ENCODE measurements at regions not wholly inside any gene's neighbourhood (a gene's known extent, or its start where the extent isn't known, plus 50 kb on each side); places are given as distances from the start of the nearest gene placed in this dataset.

- H3K36me3 ChIP-seq (replicated peaks in 1 of 2; ENCODE audit: control insufficient read depth in 1 of 2, insufficient read depth in 2 of 2, low read length in 2 of 2) = no peaks in the 10 kb centered on the region
- WGBS (ENCODE audit: insufficient coverage) = 86% methylated on average over 1 of the region's 6 CpGs
- H3K27ac ChIP-seq (ENCODE audit: low read depth in 1 of 2, low read length in 2 of 2) = no peak overlapping the region
- H3K36me3 Mint-ChIP-seq = peaks cover 4 to 5% of the 10 kb centered on the region in 2 donors
- H3K27me3 ChIP-seq (ENCODE audit: control insufficient read depth in 2 of 2, insufficient read depth in 2 of 2, low read length in 2 of 2) = no peaks in the 10 kb centered on the region
- H3K9ac ChIP-seq (ENCODE audit: insufficient read depth, low read length, poor library complexity, severe bottlenecking) = no peak overlapping the region
- H2AFZ ChIP-seq (ENCODE audit: insufficient read depth, low read depth, low read length, poor library complexity, severe bottlenecking) = no peak overlapping the region
- no peak for TF ChIP-seq CTCF (IDR thresholded peaks at IDR 0.05)
- no peak overlapping the region for H3K4me3 Mint-ChIP-seq
- H3K27ac Mint-ChIP-seq = peak overlapping the region in 3 of 7 donors; percentile 64 to 86 (median 65)
- H3K4me2 ChIP-seq (replicated peaks; ENCODE audit: extremely low read depth, low read length, poor library complexity, severe bottlenecking) = no peak overlapping the region
- DNase-seq = no peak
- no peak overlapping the region for H3K4me3 ChIP-seq (replicated peaks in 1 of 3; ENCODE audit: low read depth in 2 of 3, low read length in 3 of 3)
- peaks cover 0 to 3% (median 0%) of the 10 kb centered on the region in 3 donors for H3K27me3 Mint-ChIP-seq (ENCODE audit: low read depth in 3 of 3)
- H3K4me1 ChIP-seq (ENCODE audit: control insufficient read depth in 1 of 2, insufficient read depth in 2 of 2, low read length in 2 of 2) = peaks cover 52 to 57% of the 10 kb centered on the region in 2 donors
- H3K4me1 Mint-ChIP-seq = peaks cover 63% of the 10 kb centered on the region
- H3K79me2 ChIP-seq (ENCODE audit: insufficient read depth, low read length) = no peaks in the 10 kb centered on the region
- no peaks in the 10 kb centered on the region for H3K9me3 ChIP-seq (replicated peaks in 1 of 2; ENCODE audit: control insufficient read depth in 1 of 2, insufficient read depth in 1 of 2, low read length in 2 of 2)
- H3K9me3 Mint-ChIP-seq = peaks cover 0 to 4% (median 0%) of the 10 kb centered on the region in 7 donors
- no peaks in the 10 kb centered on the region for H4K20me1 ChIP-seq (ENCODE audit: insufficient read depth, low read length)
- intact Hi-C loops (cut with micrococcal nuclease) = no loop called here
These were observed 256.8 kb downstream of the TOMM20 start for GRCh38 chr1:234871710-234872271.

- Histone ChIP-seq H4K20me1 (ENCODE audit: insufficient read depth, low read length) (no peaks in the 10 kb centered on the region), H3K4me1 (ENCODE audit: control insufficient read depth in 1 of 2, insufficient read depth in 2 of 2, low read length in 2 of 2) (peaks cover 52 to 57% of the 10 kb centered on the region in 2 donors), H3K27me3 (ENCODE audit: control insufficient read depth in 2 of 2, insufficient read depth in 2 of 2, low read length in 2 of 2) (no peaks in the 10 kb centered on the region), H3K4me3 (replicated peaks in 1 of 3; ENCODE audit: low read depth in 2 of 3, low read length in 3 of 3) (no peak overlapping the region), H3K36me3 (replicated peaks in 1 of 2; ENCODE audit: control insufficient read depth in 1 of 2, insufficient read depth in 2 of 2, low read length in 2 of 2) (no peaks in the 10 kb centered on the region), H3K9ac (ENCODE audit: insufficient read depth, low read length, poor library complexity, severe bottlenecking) (no peak overlapping the region), H3K9me3 (replicated peaks in 1 of 2; ENCODE audit: control insufficient read depth in 1 of 2, insufficient read depth in 1 of 2, low read length in 2 of 2) (no peaks in the 10 kb centered on the region), H3K4me2 (replicated peaks; ENCODE audit: extremely low read depth, low read length, poor library complexity, severe bottlenecking) (no peak overlapping the region), H2AFZ (ENCODE audit: insufficient read depth, low read depth, low read length, poor library complexity, severe bottlenecking) (no peak overlapping the region), H3K79me2 (ENCODE audit: insufficient read depth, low read length) (no peaks in the 10 kb centered on the region), H3K27ac (ENCODE audit: low read depth in 1 of 2, low read length in 2 of 2) (no peak overlapping the region)
- Mint-ChIP-seq H3K36me3 (peaks cover 4 to 5% of the 10 kb centered on the region in 2 donors), H3K4me3 (no peak overlapping the region), H3K4me1 (peaks cover 63% of the 10 kb centered on the region), H3K9me3 (peaks cover 0 to 4% (median 0%) of the 10 kb centered on the region in 7 donors), H3K27ac (peak overlapping the region in 4 of 7 donors; percentile 26 to 86 (median 46)), H3K27me3 (ENCODE audit: low read depth in 3 of 3) (peaks cover 0 to 3% (median 2%) of the 10 kb centered on the region in 3 donors)
- 87% methylated on average over 9 of the region's 10 CpGs for WGBS (ENCODE audit: insufficient coverage)
- no peak for DNase-seq
- TF ChIP-seq CTCF (IDR thresholded peaks at IDR 0.05) = no peak
- intact Hi-C loops (cut with micrococcal nuclease) = no loop called here
These were observed 257.5 kb downstream of the TOMM20 start for GRCh38 chr1:234871039-234871709.

All from CD14-positive monocyte (primary cell).